ENCODE measurements at regions not wholly inside any gene's neighbourhood (a gene's known extent, or its start where the extent isn't known, plus 50 kb on each side); places are given as distances from the start of the nearest gene placed in this dataset.
A peak's percentile ranks its signal among the peaks of the same experiment; 100 is the strongest.

DNA sequence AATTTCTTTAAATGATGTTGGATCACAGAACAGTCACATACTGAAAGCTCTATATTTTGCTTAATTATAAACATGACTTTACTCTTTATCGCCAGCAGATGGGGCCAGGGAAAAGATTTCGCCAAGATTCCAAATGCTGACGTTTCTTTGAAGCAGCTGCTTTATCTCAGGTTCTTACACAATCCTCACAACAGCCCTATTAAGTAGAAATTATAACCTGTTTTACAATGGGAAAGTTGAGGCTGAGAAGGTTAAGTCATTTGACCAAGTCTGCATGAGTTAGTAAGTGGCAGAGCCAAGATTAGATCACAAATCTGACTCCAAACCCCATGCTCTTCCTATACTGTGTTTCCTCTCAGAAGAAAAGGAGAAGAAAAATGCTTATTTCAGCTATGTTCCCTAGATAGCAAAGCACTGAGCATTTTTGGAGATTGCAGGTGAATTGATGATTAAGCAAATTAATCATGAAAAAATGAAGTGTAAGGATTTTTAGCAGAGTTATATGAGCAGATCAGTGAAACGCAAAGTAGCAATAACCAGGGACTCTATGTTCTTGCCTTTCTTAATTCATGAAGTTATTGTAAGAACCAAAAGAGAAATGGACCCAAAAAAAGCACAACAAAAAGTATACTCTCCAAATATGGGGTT, 79.0 kb downstream of the AASDHPPT start:
- TF ChIP-seq, protein P1, sequence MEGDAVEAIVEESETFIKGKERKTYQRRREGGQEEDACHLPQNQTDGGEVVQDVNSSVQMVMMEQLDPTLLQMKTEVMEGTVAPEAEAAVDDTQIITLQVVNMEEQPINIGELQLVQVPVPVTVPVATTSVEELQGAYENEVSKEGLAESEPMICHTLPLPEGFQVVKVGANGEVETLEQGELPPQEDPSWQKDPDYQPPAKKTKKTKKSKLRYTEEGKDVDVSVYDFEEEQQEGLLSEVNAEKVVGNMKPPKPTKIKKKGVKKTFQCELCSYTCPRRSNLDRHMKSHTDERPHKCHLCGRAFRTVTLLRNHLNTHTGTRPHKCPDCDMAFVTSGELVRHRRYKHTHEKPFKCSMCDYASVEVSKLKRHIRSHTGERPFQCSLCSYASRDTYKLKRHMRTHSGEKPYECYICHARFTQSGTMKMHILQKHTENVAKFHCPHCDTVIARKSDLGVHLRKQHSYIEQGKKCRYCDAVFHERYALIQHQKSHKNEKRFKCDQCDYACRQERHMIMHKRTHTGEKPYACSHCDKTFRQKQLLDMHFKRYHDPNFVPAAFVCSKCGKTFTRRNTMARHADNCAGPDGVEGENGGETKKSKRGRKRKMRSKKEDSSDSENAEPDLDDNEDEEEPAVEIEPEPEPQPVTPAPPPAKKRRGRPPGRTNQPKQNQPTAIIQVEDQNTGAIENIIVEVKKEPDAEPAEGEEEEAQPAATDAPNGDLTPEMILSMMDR (conservative IDR thresholded peaks at IDR 0.05) = peak; percentile 84
- TF ChIP-seq ZFX (IDR thresholded peaks at IDR 0.05) = no peak
